ENCODE measurements at regions not wholly inside any gene's neighbourhood (a gene's known extent, or its start where the extent isn't known, plus 50 kb on each side); places are given as distances from the start of the nearest gene placed in this dataset.

DNA sequence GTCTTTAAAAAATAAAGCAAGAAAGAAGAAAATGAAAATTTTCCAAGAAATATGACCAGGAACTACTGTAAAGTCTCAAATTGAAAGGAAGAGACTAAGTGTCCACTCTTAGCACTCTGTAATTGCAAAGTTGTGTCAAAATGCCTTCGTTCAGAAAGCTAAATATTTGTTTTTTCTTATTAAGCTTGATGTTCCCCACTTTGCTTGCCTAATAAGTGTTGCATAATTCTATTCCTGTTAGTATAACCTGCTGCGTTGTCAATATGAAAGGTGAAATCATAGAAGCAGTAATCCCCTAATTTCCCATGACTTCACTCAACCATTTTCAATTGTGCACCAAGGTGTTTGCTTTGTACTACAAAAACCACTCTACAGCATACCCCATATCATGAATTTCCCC lies 442.9 kb upstream of the CTSO start:
- TF ChIP-seq POLR2A (IDR thresholded peaks at IDR 0.05; ENCODE audit: low read depth), result no peak
- TF ChIP-seq, protein P1, sequence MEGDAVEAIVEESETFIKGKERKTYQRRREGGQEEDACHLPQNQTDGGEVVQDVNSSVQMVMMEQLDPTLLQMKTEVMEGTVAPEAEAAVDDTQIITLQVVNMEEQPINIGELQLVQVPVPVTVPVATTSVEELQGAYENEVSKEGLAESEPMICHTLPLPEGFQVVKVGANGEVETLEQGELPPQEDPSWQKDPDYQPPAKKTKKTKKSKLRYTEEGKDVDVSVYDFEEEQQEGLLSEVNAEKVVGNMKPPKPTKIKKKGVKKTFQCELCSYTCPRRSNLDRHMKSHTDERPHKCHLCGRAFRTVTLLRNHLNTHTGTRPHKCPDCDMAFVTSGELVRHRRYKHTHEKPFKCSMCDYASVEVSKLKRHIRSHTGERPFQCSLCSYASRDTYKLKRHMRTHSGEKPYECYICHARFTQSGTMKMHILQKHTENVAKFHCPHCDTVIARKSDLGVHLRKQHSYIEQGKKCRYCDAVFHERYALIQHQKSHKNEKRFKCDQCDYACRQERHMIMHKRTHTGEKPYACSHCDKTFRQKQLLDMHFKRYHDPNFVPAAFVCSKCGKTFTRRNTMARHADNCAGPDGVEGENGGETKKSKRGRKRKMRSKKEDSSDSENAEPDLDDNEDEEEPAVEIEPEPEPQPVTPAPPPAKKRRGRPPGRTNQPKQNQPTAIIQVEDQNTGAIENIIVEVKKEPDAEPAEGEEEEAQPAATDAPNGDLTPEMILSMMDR (IDR thresholded peaks at IDR 0.05), result no peak

Data from esophagus muscularis mucosa (tissue), 3 donors.